ENCODE measurements at regions not wholly inside any gene's neighbourhood (a gene's known extent, or its start where the extent isn't known, plus 50 kb on each side); places are given as distances from the start of the nearest gene placed in this dataset.

DNA sequence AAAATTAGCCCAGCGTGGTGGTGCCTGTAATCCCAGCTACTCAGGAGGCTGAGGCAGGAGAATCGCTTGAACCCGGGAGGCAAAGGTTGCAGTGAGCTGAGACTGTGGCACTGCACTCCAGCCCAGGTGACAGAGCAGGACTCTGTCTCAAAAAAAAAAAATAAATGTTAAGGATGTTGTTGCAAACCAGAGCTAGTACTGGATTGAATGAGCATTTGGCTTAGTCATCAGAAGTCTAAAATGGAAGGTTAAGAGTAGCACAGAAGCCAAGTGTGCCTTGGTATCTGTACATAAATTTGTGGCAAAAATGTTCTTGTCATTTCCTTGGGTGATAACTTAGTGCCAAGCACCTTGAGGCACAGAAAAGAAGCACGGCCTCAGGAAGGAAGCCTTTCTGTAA lies 50.6 kb upstream of the MED9 start:
- TF ChIP-seq, protein P1, sequence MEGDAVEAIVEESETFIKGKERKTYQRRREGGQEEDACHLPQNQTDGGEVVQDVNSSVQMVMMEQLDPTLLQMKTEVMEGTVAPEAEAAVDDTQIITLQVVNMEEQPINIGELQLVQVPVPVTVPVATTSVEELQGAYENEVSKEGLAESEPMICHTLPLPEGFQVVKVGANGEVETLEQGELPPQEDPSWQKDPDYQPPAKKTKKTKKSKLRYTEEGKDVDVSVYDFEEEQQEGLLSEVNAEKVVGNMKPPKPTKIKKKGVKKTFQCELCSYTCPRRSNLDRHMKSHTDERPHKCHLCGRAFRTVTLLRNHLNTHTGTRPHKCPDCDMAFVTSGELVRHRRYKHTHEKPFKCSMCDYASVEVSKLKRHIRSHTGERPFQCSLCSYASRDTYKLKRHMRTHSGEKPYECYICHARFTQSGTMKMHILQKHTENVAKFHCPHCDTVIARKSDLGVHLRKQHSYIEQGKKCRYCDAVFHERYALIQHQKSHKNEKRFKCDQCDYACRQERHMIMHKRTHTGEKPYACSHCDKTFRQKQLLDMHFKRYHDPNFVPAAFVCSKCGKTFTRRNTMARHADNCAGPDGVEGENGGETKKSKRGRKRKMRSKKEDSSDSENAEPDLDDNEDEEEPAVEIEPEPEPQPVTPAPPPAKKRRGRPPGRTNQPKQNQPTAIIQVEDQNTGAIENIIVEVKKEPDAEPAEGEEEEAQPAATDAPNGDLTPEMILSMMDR (IDR thresholded peaks at IDR 0.05), result no peak
- ATAC-seq (ENCODE audit: low FRiP score) (no peak), DNase-seq (ENCODE audit: low spot score) (no peak)
